Esophagus squamous epithelium (tissue), 4 donors: ENCODE measurements at regions not wholly inside any gene's neighbourhood (a gene's known extent, or its start where the extent isn't known, plus 50 kb on each side); places are given as distances from the start of the nearest gene placed in this dataset.

Experiments
- CTCF ChIP-seq, 6 experiments: fragments of 450-650 bp in 4 of 6; fragments of 200-600 bp in 2 of 6; sonication (generic) in 2 of 6; IDR thresholded peaks; one replicate each; pipeline ENCODE4 v1.5.1; 2016 to 2019; ENCODE audit warnings: antibody characterized with exemption in 6 of 6, mild to moderate bottlenecking in 4 of 6, moderate library complexity in 4 of 6
- POLR2A ChIP-seq, 4 donors: fragments of 450-650 bp; IDR thresholded peaks; one replicate each; pipeline ENCODE4 v1.6.1; 2017; ENCODE audit warnings: antibody characterized with exemption in 4 of 4, mild to moderate bottlenecking in 4 of 4, moderate library complexity in 3 of 4

GRCh38 chr1:73452522-73452921 is 745.5 kb downstream of the LRRIQ3 start:
- TF ChIP-seq POLR2A (IDR thresholded peaks at IDR 0.05) = no peak
- no peak for TF ChIP-seq CTCF (IDR thresholded peaks at IDR 0.05)
